HL-60/S4 treated with phorbol 12-myristate 13-acetate at 8.2 ng/mL for 4 days and 3 days (cell line): ENCODE measurements at regions not wholly inside any gene's neighbourhood (a gene's known extent, or its start where the extent isn't known, plus 50 kb on each side); places are given as distances from the start of the nearest gene placed in this dataset.
"Not testable (repeated sequence)": the region's sequence is repeated elsewhere in the genome, so short reads cannot be mapped to it uniquely, and the experiment has no call there.

Experiments used
- in situ Hi-C: fragments of 300-500 bp; cut with MboI; formaldehyde crosslinking; loops from 2 replicates; pipeline ENCODE4 v1.15.0; 2022; ENCODE audit warnings: low sequenced_read_pairs

- in situ Hi-C loops = no loop called here
These were observed 168.2 kb upstream of the TNRC6C start for GRCh38 chr17:77790143-77790829.

- in situ Hi-C loops = no loop called here
These were observed 165.9 kb upstream of the TNRC6C start for GRCh38 chr17:77792626-77793025.

GRCh38 chr17:77793146-77793970, 165.1 kb upstream of the TNRC6C start:
- in situ Hi-C loops = no loop called here

GRCh38 chr17:77793971-77794235, 164.6 kb upstream of the TNRC6C start:
- in situ Hi-C loops = no loop called here

- in situ Hi-C loops = no loop called here
These were observed 163.7 kb upstream of the TNRC6C start for GRCh38 chr17:77794846-77795245.

GRCh38 chr17:77795685-77796084, 162.8 kb upstream of the TNRC6C start:
- in situ Hi-C loops = no loop called here

- in situ Hi-C loops = no loop called here
These were observed 162.2 kb upstream of the TNRC6C start for GRCh38 chr17:77796176-77796860.

GRCh38 chr17:77798031-77798430, 160.5 kb upstream of the TNRC6C start:
- in situ Hi-C loops = no loop called here

- in situ Hi-C loops = no loop called here
These were observed 160.0 kb upstream of the TNRC6C start for GRCh38 chr17:77798481-77798880.

GRCh38 chr17:77800816-77801215, 157.7 kb upstream of the TNRC6C start:
- in situ Hi-C loops = no loop called here

GRCh38 chr17:77801545-77802332, 156.8 kb upstream of the TNRC6C start:
- in situ Hi-C loops = no loop called here

- in situ Hi-C loops = no loop called here
These were observed 156.2 kb upstream of the TNRC6C start for GRCh38 chr17:77802333-77802615.

GRCh38 chr17:77802811-77803220, 155.7 kb upstream of the TNRC6C start:
- in situ Hi-C loops = no loop called here

GRCh38 chr17:77803726-77804125, 154.8 kb upstream of the TNRC6C start:
- in situ Hi-C loops = no loop called here

- in situ Hi-C loops = no loop called here
These were observed 153.6 kb upstream of the TNRC6C start for GRCh38 chr17:77804796-77805426.

GRCh38 chr17:77805970-77806369, 152.5 kb upstream of the TNRC6C start:
- in situ Hi-C loops = not testable (repeated sequence)

- in situ Hi-C loops = no loop called here
These were observed 151.3 kb upstream of the TNRC6C start for GRCh38 chr17:77807051-77807745.

- in situ Hi-C loops = no loop called here
These were observed 150.6 kb upstream of the TNRC6C start for GRCh38 chr17:77807746-77808441.

- in situ Hi-C loops = no loop called here
These were observed 149.6 kb upstream of the TNRC6C start for GRCh38 chr17:77808686-77809425.
